Caco-2 (cell line): ENCODE measurements at regions not wholly inside any gene's neighbourhood (a gene's known extent, or its start where the extent isn't known, plus 50 kb on each side); places are given as distances from the start of the nearest gene placed in this dataset.

Experiments
- BruUV-seq: library from RNA; stranded (reverse); fragments of 400-500 nt; replicated peaks from 2 replicates; lab custom pipeline; 2021; lab: Mats Ljungman, UMichigan
- CTCF ChIA-PET: fragments of 300-600 bp; sonication (Branson Sonifier 250); formaldehyde crosslinking; loops from one replicate; lab custom pipeline; 2022; ENCODE audit warnings: antibody characterized with exemption; lab: Charles Lee
- POLR2A ChIA-PET: fragments of 300-600 bp; sonication (Branson Sonifier 250); formaldehyde crosslinking; loops from one replicate; lab custom pipeline; 2022; ENCODE audit warnings: antibody characterized with exemption; lab: Charles Lee
- DNase-seq, 2 experiments: peaks; one replicate each; pipeline versions ENCODE4 v3.0.0 to v3.0.0-alpha.2; 2020 to 2022
- H3K27me3 ChIP-seq: replicated peaks from 2 replicates; pipeline ENCODE4 v1.6.0; 2011; ENCODE audit warnings: low read length; ENCODE audit not compliant: control insufficient read depth, insufficient read depth
- H3K36me3 ChIP-seq: 2 replicates; pipeline ENCODE4 v1.5.1; 2011; ENCODE audit warnings: low read length; ENCODE audit not compliant: control insufficient read depth, insufficient read depth
- H3K4me1 ChIP-seq: fragments of 250-450 bp; sonication (Bioruptor Pico); 2 replicates; pipeline ENCODE4 v1.5.1; 2020; ENCODE audit warnings: mild to moderate bottlenecking
- H3K4me3 ChIP-seq: 2 replicates; pipeline ENCODE4 v1.5.1; 2011; ENCODE audit warnings: low read depth, mild to moderate bottlenecking, control low read depth, low read length
- H3K9me3 ChIP-seq: fragments of 250-450 bp; sonication (Bioruptor Pico); 2 replicates; pipeline ENCODE4 v1.5.1; 2020; ENCODE audit warnings: mild to moderate bottlenecking, moderate library complexity
- H3K27ac Mint-ChIP-seq: one replicate; pipeline ENCODE4 v1.8.0; 2022; ENCODE audit warnings: mixed read lengths; ENCODE audit not compliant: unreplicated experiment
- H3K27me3 Mint-ChIP-seq: one replicate; pipeline ENCODE4 v1.8.0; 2022; ENCODE audit warnings: mixed read lengths; ENCODE audit not compliant: insufficient read depth, unreplicated experiment
- H3K36me3 Mint-ChIP-seq: one replicate; pipeline ENCODE4 v1.8.0; 2022; ENCODE audit warnings: mild to moderate bottlenecking, mixed read lengths; ENCODE audit not compliant: insufficient read depth, unreplicated experiment
- H3K4me1 Mint-ChIP-seq: one replicate; pipeline ENCODE4 v1.8.0; 2022; ENCODE audit warnings: low read depth, mixed read lengths; ENCODE audit not compliant: unreplicated experiment
- H3K4me3 Mint-ChIP-seq: one replicate; pipeline ENCODE4 v1.8.0; 2022; ENCODE audit warnings: mild to moderate bottlenecking, moderate library complexity, mixed read lengths; ENCODE audit not compliant: unreplicated experiment
- H3K9me3 Mint-ChIP-seq: one replicate; pipeline ENCODE4 v1.8.0; 2022; ENCODE audit warnings: mixed read lengths; ENCODE audit not compliant: unreplicated experiment
- intact Hi-C: fragments of 100-400 bp; cut with micrococcal nuclease; formaldehyde crosslinking; loops from one replicate; pipeline ENCODE4 v1.10.0; 2022; ENCODE audit not compliant: unreplicated experiment
- TF ChIP-seq, protein P1 (sequence below), 2 experiments: fragments of 200-600 bp in 1 of 2; IDR thresholded peaks; 1 replicate in 1 of 2; 2 replicates in 1 of 2; pipeline versions ENCODE4 v1.5.1 to v1.8.0; 2011 to 2022; ENCODE audit warnings: antibody characterized with exemption in 1 of 2, control low read depth in 1 of 2, inconsistent platforms in 1 of 2, low read depth in 1 of 2, low read length in 1 of 2, mild to moderate bottlenecking in 1 of 2, moderate library complexity in 1 of 2; ENCODE audit not compliant: insufficient read depth in 1 of 2, severe bottlenecking in 1 of 2, unreplicated experiment in 1 of 2

DNA sequence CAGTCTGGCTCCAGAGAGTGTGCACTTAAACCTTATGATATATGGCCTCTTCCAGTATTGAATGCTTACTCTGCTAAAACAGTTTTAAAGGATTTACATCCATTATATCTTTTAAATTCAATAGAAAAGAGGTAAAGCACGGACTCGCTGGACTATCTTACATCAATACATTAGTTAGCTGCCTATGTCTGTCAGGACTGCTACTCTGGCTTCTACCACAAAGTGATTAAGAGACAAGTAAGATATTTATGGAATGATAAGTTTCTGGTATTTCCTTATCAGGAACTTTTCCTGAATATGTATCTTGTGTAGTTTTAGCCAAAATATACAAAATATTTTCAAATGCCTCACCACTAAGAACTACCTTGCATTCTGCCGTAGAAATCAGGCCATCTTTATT is 295.1 kb downstream of the ISL1 start:
- H3K4me3 ChIP-seq, result no peak overlapping the region
- Mint-ChIP-seq H3K4me1 (no peaks in the 10 kb centered on the region), H3K27ac (no peak overlapping the region), H3K4me3 (no peak overlapping the region), H3K27me3 (no peaks in the 10 kb centered on the region), H3K36me3 (no peaks in the 10 kb centered on the region), H3K9me3 (no peaks in the 10 kb centered on the region)
- POLR2A ChIA-PET, result no interaction called here
- H3K4me1 ChIP-seq, result no peaks in the 10 kb centered on the region
- TF ChIP-seq, protein P1, sequence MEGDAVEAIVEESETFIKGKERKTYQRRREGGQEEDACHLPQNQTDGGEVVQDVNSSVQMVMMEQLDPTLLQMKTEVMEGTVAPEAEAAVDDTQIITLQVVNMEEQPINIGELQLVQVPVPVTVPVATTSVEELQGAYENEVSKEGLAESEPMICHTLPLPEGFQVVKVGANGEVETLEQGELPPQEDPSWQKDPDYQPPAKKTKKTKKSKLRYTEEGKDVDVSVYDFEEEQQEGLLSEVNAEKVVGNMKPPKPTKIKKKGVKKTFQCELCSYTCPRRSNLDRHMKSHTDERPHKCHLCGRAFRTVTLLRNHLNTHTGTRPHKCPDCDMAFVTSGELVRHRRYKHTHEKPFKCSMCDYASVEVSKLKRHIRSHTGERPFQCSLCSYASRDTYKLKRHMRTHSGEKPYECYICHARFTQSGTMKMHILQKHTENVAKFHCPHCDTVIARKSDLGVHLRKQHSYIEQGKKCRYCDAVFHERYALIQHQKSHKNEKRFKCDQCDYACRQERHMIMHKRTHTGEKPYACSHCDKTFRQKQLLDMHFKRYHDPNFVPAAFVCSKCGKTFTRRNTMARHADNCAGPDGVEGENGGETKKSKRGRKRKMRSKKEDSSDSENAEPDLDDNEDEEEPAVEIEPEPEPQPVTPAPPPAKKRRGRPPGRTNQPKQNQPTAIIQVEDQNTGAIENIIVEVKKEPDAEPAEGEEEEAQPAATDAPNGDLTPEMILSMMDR (IDR thresholded peaks at IDR 0.05; ENCODE audit: insufficient read depth in 1 of 2, low read depth in 1 of 2, low read length in 1 of 2, severe bottlenecking in 1 of 2, unreplicated experiment in 1 of 2), result no peak
- no TSS peak for BruUV-seq
- H3K36me3 ChIP-seq, result no peaks in the 10 kb centered on the region
- intact Hi-C loops, result no loop called here
- CTCF ChIA-PET, result no interaction called here
- no peaks in the 10 kb centered on the region for H3K27me3 ChIP-seq
- no peak for DNase-seq
- no peaks in the 10 kb centered on the region for H3K9me3 ChIP-seq

DNA sequence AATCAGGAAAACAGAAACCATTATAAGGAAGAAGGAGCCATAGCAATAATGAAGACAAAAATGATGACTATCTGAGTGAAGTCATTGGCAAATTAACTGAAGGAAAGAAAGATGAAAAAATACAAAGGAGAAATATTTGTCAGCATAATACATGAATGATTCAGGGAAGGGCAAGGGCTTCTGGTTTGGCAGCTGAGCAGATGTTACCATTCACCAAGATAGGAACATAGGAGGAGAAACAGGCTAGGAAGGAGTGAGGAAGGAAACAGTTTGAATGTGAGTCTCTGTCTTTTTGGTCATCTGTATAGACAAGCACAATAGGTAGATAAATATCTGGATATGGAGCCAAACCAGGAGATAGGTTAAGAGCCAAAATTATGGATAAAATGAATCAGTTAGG is 296.0 kb downstream of the ISL1 start:
- H3K36me3 Mint-ChIP-seq, result no peaks in the 10 kb centered on the region
- BruUV-seq, result no TSS peak
- no peaks in the 10 kb centered on the region for H3K27me3 ChIP-seq
- ChIA-PET CTCF (no interaction called here), POLR2A (no interaction called here)
- H3K27me3 Mint-ChIP-seq, result no peaks in the 10 kb centered on the region
- H3K27ac Mint-ChIP-seq, result no peak overlapping the region
- no peaks in the 10 kb centered on the region for H3K4me1 ChIP-seq
- no peak overlapping the region for H3K4me3 ChIP-seq
- H3K4me1 Mint-ChIP-seq, result no peaks in the 10 kb centered on the region
- TF ChIP-seq, protein P1 (IDR thresholded peaks at IDR 0.05; ENCODE audit: insufficient read depth in 1 of 2, low read depth in 1 of 2, low read length in 1 of 2, severe bottlenecking in 1 of 2, unreplicated experiment in 1 of 2), result no peak
- no peaks in the 10 kb centered on the region for H3K9me3 Mint-ChIP-seq
- no peaks in the 10 kb centered on the region for H3K36me3 ChIP-seq
- intact Hi-C loops, result no loop called here
- no peak overlapping the region for H3K4me3 Mint-ChIP-seq
- no peak for DNase-seq
- H3K9me3 ChIP-seq, result no peaks in the 10 kb centered on the region

DNA sequence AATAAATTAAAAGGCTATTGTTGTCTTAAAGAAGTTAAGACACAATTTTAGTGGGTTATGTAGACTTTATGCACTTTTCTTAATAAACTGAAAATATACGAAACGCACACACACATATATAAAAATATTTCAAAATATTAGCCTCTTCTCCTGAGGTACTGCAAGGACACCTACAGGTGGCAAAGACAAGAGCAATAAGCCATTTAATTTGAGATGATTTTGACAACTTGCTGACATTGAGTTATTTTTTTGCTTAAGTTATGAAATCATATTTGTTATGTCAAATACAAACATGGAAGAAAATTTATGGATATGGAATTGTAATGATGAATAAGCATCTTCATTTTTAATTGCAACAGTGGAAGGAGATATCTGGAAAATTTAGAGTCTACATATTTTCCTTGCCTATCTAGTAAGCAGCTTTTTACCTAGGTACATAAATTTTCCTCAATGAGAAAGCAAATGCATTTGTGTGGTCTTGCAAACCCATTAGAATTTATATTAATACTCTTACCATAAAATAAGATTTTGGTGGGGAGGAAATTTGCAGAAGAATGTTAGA is 301.6 kb downstream of the ISL1 start:
- no peaks in the 10 kb centered on the region for H3K9me3 Mint-ChIP-seq
- POLR2A ChIA-PET, result no interaction called here
- no peak for DNase-seq
- no peak overlapping the region for H3K27ac Mint-ChIP-seq
- TF ChIP-seq, protein P1 (IDR thresholded peaks at IDR 0.05; ENCODE audit: insufficient read depth in 1 of 2, low read depth in 1 of 2, low read length in 1 of 2, severe bottlenecking in 1 of 2, unreplicated experiment in 1 of 2), result no peak
- H3K27me3 ChIP-seq, result no peaks in the 10 kb centered on the region
- H3K9me3 ChIP-seq, result no peaks in the 10 kb centered on the region
- no peak overlapping the region for H3K4me3 ChIP-seq
- H3K27me3 Mint-ChIP-seq, result no peaks in the 10 kb centered on the region
- intact Hi-C loops, result loop anchor here (10.0 kb wide), 1 partner anchor 720 kb away; no protein-coding TSS in a partner anchor
- H3K4me3 Mint-ChIP-seq, result no peak overlapping the region
- H3K4me1 Mint-ChIP-seq, result no peaks in the 10 kb centered on the region
- H3K36me3 Mint-ChIP-seq, result no peaks in the 10 kb centered on the region
- CTCF ChIA-PET, result no interaction called here
- no peaks in the 10 kb centered on the region for H3K4me1 ChIP-seq
- H3K36me3 ChIP-seq, result no peaks in the 10 kb centered on the region
- no TSS peak for BruUV-seq
